OCI-LY3 (cell line): ENCODE measurements at regions not wholly inside any gene's neighbourhood (a gene's known extent, or its start where the extent isn't known, plus 50 kb on each side); places are given as distances from the start of the nearest gene placed in this dataset.

ENCODE experiments used
- H2AFZ ChIP-seq: fragments of 200-600, 300-600 bp; shearing (Covaris generic); 2 replicates; pipeline ENCODE4 v1.6.0; 2014; ENCODE audit warnings: antibody characterized with exemption, low read depth, low read length
- H3K27ac ChIP-seq: fragments of 200-600, 300-600 bp; sonication (generic); 2 replicates; pipeline ENCODE4 v1.5.1; 2014; ENCODE audit warnings: mild to moderate bottlenecking, low read length, moderate library complexity, mixed read lengths
- H3K27me3 ChIP-seq: fragments of 200-600, 300-600 bp; sonication (generic); 2 replicates; pipeline ENCODE4 v1.6.1; 2014; ENCODE audit warnings: low read depth, low read length, mixed read lengths
- H3K36me3 ChIP-seq: fragments of 200-600, 300-600 bp; sonication (generic); replicated peaks from 2 replicates; pipeline ENCODE3; 2014; ENCODE audit warnings: low read depth, low read length, mixed read lengths
- H3K4me1 ChIP-seq: fragments of 300-600, 200-600 bp; sonication (generic); 2 replicates; pipeline ENCODE4 v1.6.1; 2014; ENCODE audit warnings: low read length, mixed read lengths
- H3K4me2 ChIP-seq: fragments of 200-600, 300-600 bp; sonication (generic); 2 replicates; pipeline ENCODE4 v1.6.1; 2014; ENCODE audit warnings: low read length, mixed read lengths
- H3K4me3 ChIP-seq: fragments of 300-600, 200-600 bp; sonication (generic); 2 replicates; pipeline ENCODE4 v1.5.1; 2014; ENCODE audit warnings: antibody characterized with exemption, mild to moderate bottlenecking, low read length, moderate library complexity
- H3K79me2 ChIP-seq: fragments of 300-600, 200-600 bp; shearing (Covaris generic); 2 replicates; pipeline ENCODE4 v1.6.1; 2014; ENCODE audit warnings: mild to moderate bottlenecking, low read length, mixed read lengths
- H3K9ac ChIP-seq: fragments of 300-600, 200-600 bp; shearing (Covaris generic); 2 replicates; pipeline ENCODE4 v1.6.0; 2014; ENCODE audit warnings: mild to moderate bottlenecking, low read length, moderate library complexity
- H3K9me3 ChIP-seq: fragments of 200-600, 300-600 bp; shearing (Covaris generic); 2 replicates; pipeline ENCODE4 v1.6.1; 2014; ENCODE audit warnings: low read length, mixed read lengths; ENCODE audit not compliant: insufficient read depth
- H4K20me1 ChIP-seq: fragments of 200-600, 300-600 bp; sonication (generic); 2 replicates; pipeline ENCODE4 v1.6.1; 2016; ENCODE audit warnings: low read length, mixed read lengths; ENCODE audit not compliant: insufficient read depth
- CTCF ChIP-seq: fragments of 200-600, 300-600 bp; sonication (generic); IDR thresholded peaks from 2 replicates; pipeline ENCODE4 v1.5.1; 2014; ENCODE audit warnings: antibody characterized with exemption, low read length, low read depth
- EZH2phosphoT487 ChIP-seq: fragments of 200-600 bp; shearing (Covaris generic); IDR thresholded peaks from 2 replicates; pipeline ENCODE4 v1.6.1; 2018; ENCODE audit warnings: antibody characterized with exemption, mixed run types, low read depth

- no peaks in the 10 kb centered on the region for H3K79me2 ChIP-seq
- H3K4me1 ChIP-seq = no peaks in the 10 kb centered on the region
- H3K9ac ChIP-seq = no peak overlapping the region
- 0 out of 2 replicates have a peak, but pooled peaks cover 3% of the 10 kb centered on the region for H3K9me3 ChIP-seq
- TF ChIP-seq CTCF (no peak), EZH2phosphoT487 (no peak)
- H3K36me3 ChIP-seq = no peaks in the 10 kb centered on the region
- H3K27me3 ChIP-seq = no peaks in the 10 kb centered on the region
- no peaks in the 10 kb centered on the region for H4K20me1 ChIP-seq
- H2AFZ ChIP-seq = no peak overlapping the region
- H3K27ac ChIP-seq = no peak overlapping the region
- no peak overlapping the region for H3K4me2 ChIP-seq
- H3K4me3 ChIP-seq = no peak overlapping the region
These were observed 649.0 kb upstream of the SEL1L start for GRCh38 chr14:82182646-82183045.

GRCh38 chr14:82190742-82191141 lies 657.1 kb upstream of the SEL1L start:
- Histone ChIP-seq H4K20me1 (no peaks in the 10 kb centered on the region), H3K9ac (no peak overlapping the region), H2AFZ (no peak overlapping the region), H3K36me3 (no peaks in the 10 kb centered on the region), H3K4me2 (no peak overlapping the region), H3K27ac (no peak overlapping the region), H3K79me2 (no peaks in the 10 kb centered on the region), H3K9me3 (no peaks in the 10 kb centered on the region), H3K4me1 (peaks cover 3% of the 10 kb centered on the region; the same call in 1 of the 2 replicates), H3K4me3 (no peak overlapping the region), H3K27me3 (no peaks in the 10 kb centered on the region)
- no peak for TF ChIP-seq EZH2phosphoT487

- no peaks in the 10 kb centered on the region for H3K79me2 ChIP-seq
These were observed 658.7 kb upstream of the SEL1L start for GRCh38 chr14:82192387-82192786.

GRCh38 chr14:82223276-82223675 lies 689.6 kb upstream of the SEL1L start:
- no peak overlapping the region for H2AFZ ChIP-seq
- no peak overlapping the region for H3K4me2 ChIP-seq
- H3K27me3 ChIP-seq = no peaks in the 10 kb centered on the region
- no peak overlapping the region for H3K9ac ChIP-seq
- no peaks in the 10 kb centered on the region for H4K20me1 ChIP-seq
- H3K9me3 ChIP-seq = no peaks in the 10 kb centered on the region
- H3K4me1 ChIP-seq = no peaks in the 10 kb centered on the region
- no peaks in the 10 kb centered on the region for H3K79me2 ChIP-seq
- H3K4me3 ChIP-seq = no peak overlapping the region
- H3K27ac ChIP-seq = no peak overlapping the region
- no peaks in the 10 kb centered on the region for H3K36me3 ChIP-seq
- TF ChIP-seq EZH2phosphoT487 = no peak
- no peak for TF ChIP-seq CTCF

More at GRCh38 chr14:82192387-82192786, 658.7 kb upstream of the SEL1L start:
- no peak overlapping the region for H3K27ac ChIP-seq
- H3K36me3 ChIP-seq = no peaks in the 10 kb centered on the region
- no peak overlapping the region for H3K4me3 ChIP-seq
- no peak overlapping the region for H3K4me2 ChIP-seq
- H3K9ac ChIP-seq = no peak overlapping the region
- H3K9me3 ChIP-seq = no peaks in the 10 kb centered on the region
- H2AFZ ChIP-seq = no peak overlapping the region
- no peaks in the 10 kb centered on the region for H3K27me3 ChIP-seq
- TF ChIP-seq EZH2phosphoT487 = no peak
- no peak for TF ChIP-seq CTCF
- H4K20me1 ChIP-seq = no peaks in the 10 kb centered on the region
- H3K4me1 ChIP-seq = peaks cover 3% of the 10 kb centered on the region; the same call in 1 of the 2 replicates

- Histone ChIP-seq H3K27me3 (no peaks in the 10 kb centered on the region), H3K9ac (no peak overlapping the region), H3K27ac (no peak overlapping the region), H3K9me3 (no peaks in the 10 kb centered on the region), H3K4me3 (no peak overlapping the region), H3K79me2 (no peaks in the 10 kb centered on the region), H2AFZ (no peak overlapping the region), H3K36me3 (no peaks in the 10 kb centered on the region), H4K20me1 (no peaks in the 10 kb centered on the region), H3K4me1 (no peaks in the 10 kb centered on the region), H3K4me2 (no peak overlapping the region)
- TF ChIP-seq CTCF (no peak), EZH2phosphoT487 (no peak)
These were observed 691.0 kb upstream of the SEL1L start for GRCh38 chr14:82224610-82225009.
